M059J (cell line): ENCODE measurements at regions not wholly inside any gene's neighbourhood (a gene's known extent, or its start where the extent isn't known, plus 50 kb on each side); places are given as distances from the start of the nearest gene placed in this dataset.
"Not testable (repeated sequence)": the region's sequence is repeated elsewhere in the genome, so short reads cannot be mapped to it uniquely, and the experiment has no call there.

Experiments
- DNase-seq: peaks from one replicate; pipeline ENCODE4 v3.0.0-alpha.2; 2012; ENCODE audit warnings: low read depth

DNA sequence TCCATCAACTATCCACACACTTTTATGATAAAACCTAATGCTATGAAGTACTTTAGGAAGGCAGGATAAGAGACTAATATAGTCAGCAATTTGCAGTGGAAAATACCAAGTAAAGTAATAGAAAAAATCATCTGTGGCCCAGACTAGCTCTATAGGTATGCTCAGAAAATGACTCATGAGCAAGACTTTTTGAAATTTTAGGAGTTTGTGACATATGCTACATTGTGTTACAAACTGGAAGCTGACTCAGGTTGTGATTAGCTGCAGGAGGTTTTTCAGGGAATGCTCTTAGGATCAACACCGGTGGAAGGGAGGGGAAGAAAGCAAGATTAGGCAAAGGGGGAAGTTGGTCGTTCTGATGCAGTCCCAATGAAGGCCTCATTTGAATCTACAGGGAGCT is 56.1 kb downstream of the FEZF1 start:
- no peak for DNase-seq

DNA sequence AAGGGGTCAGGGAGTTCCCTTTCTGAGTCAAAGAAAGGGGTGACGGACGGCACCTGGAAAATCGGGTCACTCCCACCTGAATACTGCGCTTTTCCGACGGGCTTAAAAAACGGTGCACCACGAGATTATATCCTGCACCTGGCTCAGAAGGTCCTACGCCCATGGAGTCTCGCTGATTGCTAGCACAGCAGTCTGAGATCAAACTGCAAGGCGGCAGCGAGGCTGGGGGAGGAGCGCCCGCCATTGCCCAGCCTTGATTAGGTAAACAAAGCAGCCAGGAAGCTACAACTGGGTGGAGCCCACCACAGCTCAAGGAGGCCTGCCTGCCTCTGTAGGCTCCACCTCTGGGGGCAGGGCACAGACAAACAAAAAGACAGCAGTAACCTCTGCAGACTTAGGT is 65.8 kb downstream of the FEZF1 start:
- DNase-seq = not testable (repeated sequence)

DNA sequence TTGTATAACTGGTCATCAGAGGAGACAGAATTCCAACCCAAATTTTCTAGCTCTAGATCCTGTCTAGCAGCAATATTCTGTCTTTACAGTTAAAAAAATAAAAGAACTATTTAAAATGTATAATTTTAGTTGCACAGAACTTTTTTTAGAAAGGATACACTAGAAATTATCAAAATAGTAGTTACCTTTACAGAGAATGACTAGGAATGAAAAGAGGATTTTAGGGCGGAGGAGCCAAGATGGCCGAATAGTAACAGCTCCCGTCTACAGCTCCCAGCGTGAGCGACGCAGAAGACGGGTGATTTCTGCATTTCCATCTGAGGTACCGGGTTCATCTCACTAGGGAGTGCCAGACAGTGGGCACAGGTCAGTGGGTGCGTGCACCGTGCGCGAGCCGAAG is 66.3 kb downstream of the FEZF1 start:
- not testable (repeated sequence) for DNase-seq

DNA sequence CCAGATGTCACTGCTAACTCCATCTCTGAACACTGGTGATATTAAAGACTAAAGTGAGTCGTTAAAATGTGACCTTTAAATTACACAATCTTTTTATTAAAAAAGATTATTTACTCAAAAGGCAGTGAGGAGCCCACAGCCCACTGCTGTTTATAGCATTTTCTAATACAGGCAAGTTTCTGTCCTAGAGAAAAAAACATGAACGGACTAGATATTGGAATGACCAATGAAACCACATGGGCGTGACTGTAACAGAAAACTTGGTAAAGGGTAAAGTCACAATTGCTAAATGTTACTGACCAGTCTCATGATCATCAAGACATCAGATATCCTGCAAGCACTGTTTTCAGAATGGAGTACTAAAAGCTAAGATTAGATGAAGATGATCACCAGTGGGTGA is 78.7 kb downstream of the FEZF1 start:
- DNase-seq = no peak

DNA sequence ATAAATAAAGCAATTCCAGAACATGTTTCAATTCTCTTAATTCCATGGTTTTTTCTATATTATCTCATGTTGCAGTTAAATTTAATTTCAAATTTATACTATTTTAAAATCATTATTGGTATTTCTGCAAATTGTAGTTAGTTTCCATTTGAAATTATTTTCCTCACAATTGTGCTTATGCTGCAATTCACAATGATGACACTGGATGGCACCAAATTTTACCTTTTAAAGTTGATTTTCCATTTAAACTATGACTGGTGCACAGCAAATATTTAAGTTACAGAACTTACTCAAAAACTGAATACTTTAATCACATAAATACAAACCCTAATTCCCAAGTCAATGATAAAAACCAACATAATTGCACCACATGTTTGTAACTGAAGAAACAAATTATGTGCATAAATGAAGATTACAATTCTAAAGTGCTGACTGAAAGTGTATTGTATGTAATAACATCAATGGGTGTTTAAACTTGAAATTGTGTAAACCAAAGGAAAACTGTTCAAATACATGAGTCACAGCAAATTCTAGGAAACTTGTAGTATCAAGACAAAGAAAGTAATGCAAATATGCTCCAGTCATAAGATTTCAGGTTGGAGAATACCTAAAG is 75.3 kb upstream of the AASS start:
- peak; percentile 4 for DNase-seq

DNA sequence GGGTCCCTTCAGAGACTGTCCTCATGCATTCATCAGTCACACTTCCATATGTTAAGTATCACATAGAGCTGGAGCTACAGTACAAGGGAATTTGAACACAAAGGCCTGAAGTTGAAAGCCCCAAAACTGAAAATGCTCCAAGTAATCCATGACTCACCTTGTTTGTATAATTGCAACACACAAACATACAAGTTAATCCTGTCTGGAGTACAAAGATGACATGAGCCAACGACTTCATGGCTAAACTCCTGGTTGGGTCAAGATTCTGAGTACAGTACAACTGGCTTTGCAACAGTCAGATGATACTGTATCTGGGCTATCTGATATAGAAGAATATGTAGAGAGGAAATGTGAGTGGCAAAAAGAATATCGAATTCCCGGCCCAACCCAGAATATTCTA is 73.1 kb upstream of the AASS start:
- no peak for DNase-seq

DNA sequence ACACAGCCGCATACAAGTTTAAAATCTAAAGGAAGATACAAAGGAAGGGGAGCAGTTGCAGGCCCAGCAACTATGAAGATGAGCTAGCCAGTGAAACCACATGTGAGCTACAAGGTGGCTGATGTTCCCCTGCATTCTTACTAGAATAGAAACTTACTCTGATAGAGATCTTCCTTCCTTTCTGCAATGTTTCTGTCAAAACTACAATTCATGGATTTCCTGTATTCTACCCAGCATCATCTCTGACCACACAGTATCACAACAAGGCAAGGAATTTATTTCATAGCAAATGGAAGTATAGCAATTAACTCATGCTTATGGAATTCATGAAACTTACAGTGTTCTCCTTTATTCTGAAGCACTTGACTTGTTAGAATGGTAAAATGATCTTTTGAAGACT is 68.7 kb upstream of the AASS start:
- no peak for DNase-seq

DNA sequence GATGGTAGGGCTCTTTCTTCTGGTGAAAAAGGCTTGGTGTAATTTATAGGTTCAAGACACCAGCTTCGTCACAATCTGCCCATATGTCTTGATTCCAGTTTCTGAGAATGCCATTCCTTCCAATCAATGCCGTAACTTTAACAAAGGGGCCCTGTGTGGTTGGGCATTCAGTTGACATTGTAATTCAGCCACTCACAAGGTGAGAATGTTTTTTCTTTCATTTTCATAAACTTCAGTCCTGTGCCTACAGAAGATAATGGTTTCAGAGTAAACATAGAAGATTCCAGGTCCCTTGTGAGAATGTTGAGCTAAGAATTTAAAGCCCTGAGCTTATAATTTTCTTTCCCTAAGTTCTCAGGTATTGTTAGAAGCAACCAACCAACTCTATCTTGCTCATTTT is 67.3 kb upstream of the AASS start:
- DNase-seq = no peak

DNA sequence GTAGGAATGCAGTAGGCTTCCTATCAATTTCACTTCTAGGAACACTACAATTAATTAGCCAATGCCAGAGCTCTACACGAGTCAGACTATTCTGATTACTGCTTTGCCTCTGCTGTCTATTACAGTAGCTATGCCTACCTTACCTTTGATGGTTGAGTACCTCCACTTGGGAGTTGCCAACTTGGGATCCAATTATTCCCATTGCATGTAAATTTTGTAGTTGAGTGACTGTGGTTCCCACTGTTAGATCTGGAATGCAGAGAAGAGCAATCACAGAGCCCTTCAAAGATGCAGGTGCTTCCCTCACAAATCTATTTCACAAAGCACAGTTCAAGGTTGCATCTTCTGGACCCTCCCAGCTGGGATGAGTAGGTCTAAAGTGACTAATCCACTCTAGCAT is 62.9 kb upstream of the AASS start:
- no peak for DNase-seq

DNA sequence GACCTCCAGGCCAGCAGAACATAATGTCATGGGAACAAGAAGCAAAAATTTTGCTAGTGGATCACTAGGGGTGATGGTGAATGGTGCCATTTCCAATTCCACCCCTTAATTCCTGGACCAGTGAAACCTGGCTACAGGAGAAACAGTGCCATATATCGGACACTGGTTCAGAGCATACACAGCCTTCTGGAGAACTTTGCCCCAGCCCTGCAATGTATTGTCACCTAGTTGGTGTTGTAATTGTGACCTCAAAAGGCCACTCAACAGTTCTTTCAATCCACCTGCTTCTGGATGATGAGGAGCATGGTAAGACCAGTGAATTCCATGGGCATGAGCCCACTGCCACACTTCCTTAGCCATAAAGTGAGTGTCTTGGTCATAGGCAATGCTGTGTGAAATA is 59.8 kb upstream of the AASS start:
- DNase-seq = no peak

DNA sequence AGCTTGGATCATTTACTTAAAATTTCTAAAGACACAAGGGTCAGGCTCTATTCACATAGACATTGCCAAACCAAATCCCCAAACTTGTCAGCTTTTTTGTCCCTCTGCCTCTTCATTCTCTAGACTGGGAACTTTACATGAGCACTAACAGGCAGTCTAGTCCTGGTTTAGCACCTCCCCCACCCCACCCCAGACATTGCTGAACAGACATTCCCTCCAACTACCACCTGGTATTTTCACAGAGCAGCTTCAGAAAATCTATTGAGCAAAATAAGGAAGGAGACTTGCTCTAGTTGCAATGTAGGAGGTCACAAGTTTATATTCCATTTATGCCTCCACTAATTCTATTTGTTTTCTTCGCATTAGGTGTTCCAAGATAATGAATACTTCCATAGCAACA is 56.8 kb upstream of the AASS start:
- DNase-seq = no peak

DNA sequence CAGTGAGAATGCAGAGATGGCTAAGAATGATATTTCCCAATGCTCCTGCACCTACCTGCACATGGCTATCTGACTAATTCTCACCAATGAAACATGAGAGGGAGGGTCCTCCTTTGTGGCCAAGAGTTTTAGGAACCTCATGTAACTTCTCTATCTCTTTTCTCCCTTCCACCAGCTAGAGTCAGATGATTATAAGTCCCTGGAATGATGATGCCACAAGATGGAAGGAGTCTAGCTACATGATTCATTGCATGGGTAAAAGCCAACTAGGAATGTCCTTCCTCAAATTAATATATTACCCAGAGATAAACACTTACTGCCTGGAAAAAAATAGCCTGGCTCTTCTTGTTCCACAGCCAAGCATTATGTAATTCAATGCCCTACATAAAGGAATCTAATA is 55.1 kb upstream of the AASS start:
- no peak for DNase-seq

DNA sequence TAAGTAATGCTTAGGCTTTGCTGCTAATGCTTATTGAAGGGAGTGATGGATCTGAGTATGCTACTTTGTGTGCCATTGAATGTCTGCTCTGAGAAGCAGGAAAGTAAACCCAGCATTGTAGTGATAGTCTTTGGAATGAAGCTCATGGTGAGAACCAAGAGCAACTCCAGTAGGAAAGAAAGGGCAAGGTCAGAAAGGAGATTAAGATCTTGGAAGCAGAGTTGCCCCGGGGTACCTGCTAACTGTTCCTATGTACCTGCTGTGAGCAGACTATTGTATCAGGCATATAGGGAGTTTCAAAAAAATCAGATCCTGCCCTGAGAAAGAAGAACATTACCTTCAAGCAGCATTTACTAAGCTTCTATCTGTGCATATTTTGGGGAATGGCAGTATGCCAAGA is 54.5 kb upstream of the AASS start:
- no peak for DNase-seq
